Activated CD4-positive, alpha-beta T cell treated with anti-CD3 and anti-CD28 coated beads, Interleukin-2, amount 50 U/mL, for 16 hours (primary cell): ENCODE measurements at regions not wholly inside any gene's neighbourhood (a gene's known extent, or its start where the extent isn't known, plus 50 kb on each side); places are given as distances from the start of the nearest gene placed in this dataset.
"Not testable (repeated sequence)": the region's sequence is repeated elsewhere in the genome, so short reads cannot be mapped to it uniquely, and the experiment has no call there.

Experiments
- DNase-seq: peaks from one replicate; pipeline ENCODE4 v3.0.0-alpha.2; 2020

DNA sequence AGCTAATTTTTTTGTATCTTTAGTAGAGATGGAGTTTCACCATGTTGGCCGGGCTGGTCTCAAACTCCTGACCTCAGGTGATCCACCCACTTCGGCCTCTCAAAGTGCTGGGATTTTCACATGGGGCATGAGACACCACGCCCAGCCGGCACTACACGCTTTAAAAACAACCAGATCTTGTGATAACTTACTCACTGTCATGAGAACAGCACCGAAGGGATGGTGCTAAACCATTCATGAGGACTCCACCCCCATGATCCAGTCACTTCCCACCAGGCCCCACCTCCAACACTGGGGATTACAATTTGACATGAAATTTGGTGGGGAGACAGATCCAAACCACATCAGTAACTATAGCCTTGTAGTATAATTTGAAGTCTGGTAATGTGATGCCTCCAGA is 67.4 kb upstream of the ZNF169 start:
- not testable (repeated sequence) for DNase-seq

GRCh38 chr9:94198414-94198813 is 60.7 kb upstream of the ZNF169 start:
- DNase-seq, result no peak

DNA sequence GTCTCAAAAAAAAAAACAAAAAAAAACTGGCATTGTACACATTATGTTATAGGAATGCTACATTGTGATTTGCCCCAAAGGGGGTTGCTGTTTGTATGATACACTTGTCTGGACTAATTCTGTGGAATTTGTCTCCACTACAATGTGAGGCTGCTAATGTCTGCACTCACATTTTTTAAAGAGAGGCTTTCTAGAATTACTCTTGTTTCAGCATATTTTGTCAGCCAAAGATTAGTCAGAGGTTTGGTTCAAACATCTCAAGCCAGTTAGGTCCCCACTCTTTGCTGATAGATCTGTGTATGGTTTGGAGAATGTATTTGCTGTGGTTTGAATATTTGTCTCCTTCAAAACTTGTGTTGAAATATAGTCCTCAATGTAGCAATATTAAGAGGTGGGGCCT is 59.3 kb upstream of the ZNF169 start:
- no peak for DNase-seq

DNA sequence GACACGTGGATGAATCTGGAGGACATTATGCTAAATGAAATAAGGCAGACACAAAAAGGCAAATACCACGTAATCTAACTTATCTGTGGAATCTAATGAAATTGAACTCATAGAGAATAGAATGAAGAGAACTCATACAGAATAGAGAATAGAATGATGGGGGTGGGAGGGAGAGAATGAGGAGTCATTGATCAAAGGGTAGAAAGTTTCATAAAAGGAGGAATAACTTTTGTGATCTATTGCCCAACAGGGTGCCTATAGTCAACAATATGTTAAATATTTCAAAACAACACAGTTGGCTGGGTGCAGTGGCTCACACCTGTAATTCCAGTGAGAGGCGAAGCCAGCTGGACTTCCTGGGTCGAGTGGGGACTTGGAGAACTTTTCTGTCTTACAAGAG is 54.9 kb upstream of the ZNF169 start:
- DNase-seq, result no peak

- DNase-seq, result no peak
Measured at GRCh38 chr9:94207781-94208180, 51.3 kb upstream of the ZNF169 start.
